ENCODE measurements at regions not wholly inside any gene's neighbourhood (a gene's known extent, or its start where the extent isn't known, plus 50 kb on each side); places are given as distances from the start of the nearest gene placed in this dataset.
"Not testable (repeated sequence)": the region's sequence is repeated elsewhere in the genome, so short reads cannot be mapped to it uniquely, and the experiment has no call there.

- in situ Hi-C loops (cut with MboI): loop anchor here (25.0 kb wide), 1 partner anchor 88 kb away; no protein-coding TSS in a partner anchor
- no peak for DNase-seq
- WGBS, 2 experiments (ENCODE audit: low coverage in 1 of 2, low lambda C conversion rate in 2 of 2, missing lambda C conversion rate in 2 of 2): 0 to 13% methylated on average over 1 of the region's 1 CpG
Observed at GRCh38 chrY:16075701-16076100, 1551.4 kb downstream of the NLGN4Y start.

GRCh38 chrY:16097325-16097724 is 1573.0 kb downstream of the NLGN4Y start:
- Histone ChIP-seq H3K27ac (no peak overlapping the region), H3K36me3 (ENCODE audit: low read depth) (no peaks in the 10 kb centered on the region), H3K4me2 (ENCODE audit: unreplicated experiment) (no peak overlapping the region), H3K9ac (no peak overlapping the region), H3K4me3 (no peak overlapping the region), H3K27me3 (replicated peaks; ENCODE audit: insufficient read depth) (no peaks in the 10 kb centered on the region), H4K20me1 (ENCODE audit: insufficient read depth) (no peaks in the 10 kb centered on the region), H3K9me3 (ENCODE audit: low read depth) (no peaks in the 10 kb centered on the region), H3F3A (ENCODE audit: insufficient read depth) (no peaks in the 10 kb centered on the region), H2AFZ (no peak overlapping the region), H3K79me2 (ENCODE audit: insufficient read depth) (no peaks in the 10 kb centered on the region), H3K4me1 (ENCODE audit: insufficient read depth) (no peaks in the 10 kb centered on the region), H3K9me2 (ENCODE audit: insufficient read depth) (no peaks in the 10 kb centered on the region)
- WGBS, 2 experiments (ENCODE audit: low coverage in 1 of 2, low lambda C conversion rate in 2 of 2, missing lambda C conversion rate in 2 of 2): 20 to 50% methylated on average over 1 of the region's 1 CpG
- in situ Hi-C loops (cut with MboI): loop anchor here (25.0 kb wide), 1 partner anchor 110 kb away; no protein-coding TSS in a partner anchor
- TF ChIP-seq EZH2phosphoT487 (IDR thresholded peaks at IDR 0.05; ENCODE audit: insufficient read depth, low read depth): no peak
- TF ChIP-seq EZH2 (IDR thresholded peaks at IDR 0.05; ENCODE audit: insufficient read depth, poor library complexity, severe bottlenecking): no peak
- no peak for DNase-seq

More at GRCh38 chrY:16075701-16076100, 1551.4 kb downstream of the NLGN4Y start:
- Histone ChIP-seq H3K4me1 (ENCODE audit: insufficient read depth) (no peaks in the 10 kb centered on the region), H3K9me3 (ENCODE audit: low read depth) (no peaks in the 10 kb centered on the region), H3K36me3 (ENCODE audit: low read depth) (no peaks in the 10 kb centered on the region), H3K27me3 (replicated peaks; ENCODE audit: insufficient read depth) (no peaks in the 10 kb centered on the region), H3K9ac (no peak overlapping the region), H3K27ac (no peak overlapping the region), H3K9me2 (ENCODE audit: insufficient read depth) (no peaks in the 10 kb centered on the region), H3K79me2 (ENCODE audit: insufficient read depth) (no peaks in the 10 kb centered on the region), H3K4me2 (ENCODE audit: unreplicated experiment) (no peak overlapping the region), H2AFZ (no peak overlapping the region), H3F3A (ENCODE audit: insufficient read depth) (no peaks in the 10 kb centered on the region), H4K20me1 (ENCODE audit: insufficient read depth) (no peaks in the 10 kb centered on the region), H3K4me3 (no peak overlapping the region)
- TF ChIP-seq EZH2phosphoT487 (IDR thresholded peaks at IDR 0.05; ENCODE audit: insufficient read depth, low read depth) (no peak), EZH2 (IDR thresholded peaks at IDR 0.05; ENCODE audit: insufficient read depth, poor library complexity, severe bottlenecking) (no peak)

DNA sequence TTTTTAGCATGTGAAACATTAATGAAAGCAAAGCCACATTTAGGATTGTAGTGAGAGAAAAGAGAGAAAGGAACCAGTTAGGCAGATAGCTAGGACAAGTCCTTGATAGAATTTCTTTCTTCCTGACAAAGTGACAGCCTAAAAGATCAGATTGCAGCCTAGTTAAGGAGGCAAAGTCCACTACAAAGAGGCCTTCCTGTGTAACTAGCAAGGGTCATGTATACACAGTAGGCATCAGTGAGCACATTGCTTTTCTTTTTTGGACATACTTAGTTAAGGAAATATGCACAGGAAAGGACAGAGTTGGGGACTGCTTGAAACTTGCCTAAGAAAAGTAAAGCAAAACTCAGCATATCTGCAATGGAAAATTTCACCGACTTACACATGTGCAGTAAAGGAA is 1577.5 kb downstream of the NLGN4Y start:
- no peak overlapping the region for H3K9ac ChIP-seq
- H2AFZ ChIP-seq: no peak overlapping the region
- H3K4me2 ChIP-seq (ENCODE audit: unreplicated experiment): no peak overlapping the region
- no peak overlapping the region for H3K27ac ChIP-seq
- H3K4me3 ChIP-seq: no peak overlapping the region
- TF ChIP-seq EZH2phosphoT487 (IDR thresholded peaks at IDR 0.05; ENCODE audit: insufficient read depth, low read depth) (no peak), EZH2 (IDR thresholded peaks at IDR 0.05; ENCODE audit: insufficient read depth, poor library complexity, severe bottlenecking) (no peak)
- H3K4me1 ChIP-seq (ENCODE audit: insufficient read depth): no peaks in the 10 kb centered on the region
- H3K36me3 ChIP-seq (ENCODE audit: low read depth): no peaks in the 10 kb centered on the region
- no peaks in the 10 kb centered on the region for H4K20me1 ChIP-seq (ENCODE audit: insufficient read depth)
- H3K27me3 ChIP-seq (replicated peaks; ENCODE audit: insufficient read depth): no peaks in the 10 kb centered on the region
- in situ Hi-C loops (cut with MboI): no loop called here
- H3K9me2 ChIP-seq (ENCODE audit: insufficient read depth): no peaks in the 10 kb centered on the region
- no peaks in the 10 kb centered on the region for H3F3A ChIP-seq (ENCODE audit: insufficient read depth)
- H3K9me3 ChIP-seq (ENCODE audit: low read depth): no peaks in the 10 kb centered on the region
- DNase-seq: no peak
- no peaks in the 10 kb centered on the region for H3K79me2 ChIP-seq (ENCODE audit: insufficient read depth)
- WGBS, 2 experiments (ENCODE audit: low coverage in 1 of 2, low lambda C conversion rate in 2 of 2, missing lambda C conversion rate in 2 of 2): 73 to 82% methylated on average over 1 of the region's 1 CpG

DNA sequence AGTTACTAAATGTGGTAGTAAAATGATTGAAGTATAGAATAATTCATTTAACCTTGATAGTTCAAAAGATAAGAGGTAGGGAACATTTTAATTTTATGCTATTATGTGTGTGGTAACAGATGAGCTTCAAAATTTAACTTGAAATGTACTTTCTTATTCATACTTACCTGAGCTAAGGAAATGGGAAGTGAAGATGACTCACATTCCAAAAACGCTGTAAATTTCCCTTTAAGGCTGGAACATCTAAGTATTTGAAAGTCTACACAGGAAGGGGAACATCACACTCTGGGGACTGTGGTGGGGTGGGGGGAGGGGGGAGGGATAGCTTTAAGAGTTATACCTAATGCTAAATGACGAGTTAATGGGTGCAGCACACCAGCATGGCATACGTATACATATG is 1582.3 kb downstream of the NLGN4Y start:
- Histone ChIP-seq H3K4me2 (ENCODE audit: unreplicated experiment) (no peak overlapping the region), H3K27ac (no peak overlapping the region), H3K4me1 (ENCODE audit: insufficient read depth) (no peaks in the 10 kb centered on the region), H3K9ac (no peak overlapping the region), H4K20me1 (ENCODE audit: insufficient read depth) (no peaks in the 10 kb centered on the region), H2AFZ (no peak overlapping the region), H3K27me3 (replicated peaks; ENCODE audit: insufficient read depth) (no peaks in the 10 kb centered on the region), H3K9me2 (ENCODE audit: insufficient read depth) (no peaks in the 10 kb centered on the region), H3K4me3 (no peak overlapping the region), H3F3A (ENCODE audit: insufficient read depth) (no peaks in the 10 kb centered on the region), H3K36me3 (ENCODE audit: low read depth) (no peaks in the 10 kb centered on the region), H3K79me2 (ENCODE audit: insufficient read depth) (no peaks in the 10 kb centered on the region), H3K9me3 (ENCODE audit: low read depth) (no peaks in the 10 kb centered on the region)
- no peak for DNase-seq
- WGBS, 2 experiments (ENCODE audit: low coverage in 1 of 2, low lambda C conversion rate in 2 of 2, missing lambda C conversion rate in 2 of 2): 0 to 8% methylated on average over 1 to 3 of the region's 3 CpGs
- TF ChIP-seq EZH2phosphoT487 (IDR thresholded peaks at IDR 0.05; ENCODE audit: insufficient read depth, low read depth) (no peak), EZH2 (IDR thresholded peaks at IDR 0.05; ENCODE audit: insufficient read depth, poor library complexity, severe bottlenecking) (no peak)
- in situ Hi-C loops (cut with MboI): no loop called here

- Histone ChIP-seq H3K4me1 (ENCODE audit: insufficient read depth) (no peaks in the 10 kb centered on the region), H3F3A (ENCODE audit: insufficient read depth) (no peaks in the 10 kb centered on the region), H3K27ac (no peak overlapping the region), H4K20me1 (ENCODE audit: insufficient read depth) (no peaks in the 10 kb centered on the region), H3K79me2 (ENCODE audit: insufficient read depth) (no peaks in the 10 kb centered on the region), H3K4me3 (no peak overlapping the region), H3K9me2 (ENCODE audit: insufficient read depth) (no peaks in the 10 kb centered on the region), H3K27me3 (replicated peaks; ENCODE audit: insufficient read depth) (no peaks in the 10 kb centered on the region), H2AFZ (no peak overlapping the region), H3K4me2 (ENCODE audit: unreplicated experiment) (no peak overlapping the region), H3K36me3 (ENCODE audit: low read depth) (no peaks in the 10 kb centered on the region), H3K9me3 (ENCODE audit: low read depth) (no peaks in the 10 kb centered on the region), H3K9ac (no peak overlapping the region)
- in situ Hi-C loops (cut with MboI): no loop called here
- 6 to 13% methylated on average over 2 of the region's 2 CpGs for WGBS, 2 experiments (ENCODE audit: low coverage in 1 of 2, low lambda C conversion rate in 2 of 2, missing lambda C conversion rate in 2 of 2)
- no peak for DNase-seq
- TF ChIP-seq EZH2 (IDR thresholded peaks at IDR 0.05; ENCODE audit: insufficient read depth, poor library complexity, severe bottlenecking) (no peak), EZH2phosphoT487 (IDR thresholded peaks at IDR 0.05; ENCODE audit: insufficient read depth, low read depth) (no peak)
Observed at GRCh38 chrY:16108839-16109238, 1584.5 kb downstream of the NLGN4Y start.

GRCh38 chrY:16120096-16120495 is 1595.8 kb downstream of the NLGN4Y start:
- H3K4me2 ChIP-seq (ENCODE audit: unreplicated experiment); H3K9ac ChIP-seq; H3K27me3 ChIP-seq (replicated peaks; ENCODE audit: insufficient read depth); H3K9me3 ChIP-seq (ENCODE audit: low read depth); H3K36me3 ChIP-seq (ENCODE audit: low read depth); in situ Hi-C loops (cut with MboI); H3K79me2 ChIP-seq (ENCODE audit: insufficient read depth); H3F3A ChIP-seq (ENCODE audit: insufficient read depth); H3K9me2 ChIP-seq (ENCODE audit: insufficient read depth); H4K20me1 ChIP-seq (ENCODE audit: insufficient read depth); H3K4me3 ChIP-seq; DNase-seq; H2AFZ ChIP-seq; H3K27ac ChIP-seq; H3K4me1 ChIP-seq (ENCODE audit: insufficient read depth): not testable (repeated sequence)
- WGBS, 2 experiments (ENCODE audit: low coverage in 1 of 2, low lambda C conversion rate in 2 of 2, missing lambda C conversion rate in 2 of 2): 35 to 40% methylated on average over 7 of the region's 8 CpGs

Data from GM23248 (cell line).